ENCODE measurements at regions not wholly inside any gene's neighbourhood (a gene's known extent, or its start where the extent isn't known, plus 50 kb on each side); places are given as distances from the start of the nearest gene placed in this dataset.
A peak's percentile ranks its signal among the peaks of the same experiment; 100 is the strongest.

DNA sequence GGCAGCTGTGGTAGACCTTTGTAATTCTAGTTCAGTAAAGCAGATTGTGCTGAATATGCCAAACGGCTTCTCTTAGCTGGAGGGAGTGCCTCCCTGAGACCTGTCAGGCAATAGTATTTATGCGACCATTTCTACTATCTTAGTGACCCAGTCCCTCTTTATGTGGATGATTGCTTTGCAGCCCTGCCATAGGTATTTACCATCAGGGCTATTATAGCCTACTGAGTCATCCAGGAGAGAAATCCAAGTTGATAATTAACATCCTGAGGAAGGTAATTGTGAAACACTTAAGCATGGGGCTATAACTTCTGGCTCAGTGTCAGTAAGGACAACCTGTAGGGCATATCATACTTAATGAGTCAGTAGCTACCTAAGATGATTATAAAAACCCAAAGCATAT is 103.9 kb upstream of the MAOA start:
- H3K36me3 ChIP-seq (ENCODE audit: control insufficient read depth in 1 of 2, insufficient read depth in 2 of 2, low read depth in 1 of 2, low read length in 2 of 2) = no peaks in the 10 kb centered on the region
- H2BK15ac ChIP-seq (ENCODE audit: low read depth, poor library complexity, severe bottlenecking) = no peak overlapping the region
- no peak overlapping the region for H3K14ac ChIP-seq (ENCODE audit: low read length in 2 of 2)
- no peak overlapping the region for H2BK12ac ChIP-seq (ENCODE audit: low read length in 2 of 2)
- H3K18ac ChIP-seq (ENCODE audit: low read depth in 1 of 2, low read length in 2 of 2) = no peak overlapping the region
- no peak overlapping the region for H3K4me2 ChIP-seq (ENCODE audit: low read length, poor library complexity, severe bottlenecking)
- H2AK5ac ChIP-seq (ENCODE audit: low read length, severe bottlenecking) = no peak overlapping the region
- H3K27me3 ChIP-seq (ENCODE audit: control insufficient read depth in 1 of 2, insufficient read depth in 1 of 2, low read length in 2 of 2) = peaks cover 0 to 22% of the 10 kb centered on the region in 2 experiments
- H4K91ac ChIP-seq (ENCODE audit: low read length) = no peak overlapping the region
- H2AFZ ChIP-seq (ENCODE audit: low read depth, low read length) = no peak overlapping the region
- H3K9me3 ChIP-seq (ENCODE audit: control insufficient read depth, low read length) = no peaks in the 10 kb centered on the region
- no peaks in the 10 kb centered on the region for H3K4me1 ChIP-seq (ENCODE audit: control insufficient read depth, insufficient read depth, low read depth, low read length)
- no peak overlapping the region for H2BK5ac ChIP-seq (ENCODE audit: low read depth, low read length, poor library complexity, severe bottlenecking)
- no peak overlapping the region for H3K9ac ChIP-seq (ENCODE audit: low read length)
- no peak overlapping the region for H3K23ac ChIP-seq (ENCODE audit: low read length in 2 of 2)
- no peak overlapping the region for H2BK120ac ChIP-seq (ENCODE audit: low read depth, low read length)
- H3K79me1 ChIP-seq (replicated peaks; ENCODE audit: low read length, poor library complexity, severe bottlenecking) = no peaks in the 10 kb centered on the region
- no peak overlapping the region for H3K4me3 ChIP-seq (ENCODE audit: insufficient read depth in 1 of 2, low read depth in 1 of 2, low read length in 2 of 2)
- H3K4ac ChIP-seq (ENCODE audit: low read depth in 1 of 2, low read length in 2 of 2) = no peak overlapping the region
- WGBS = 14% methylated on average over 2 of the region's 2 CpGs
- DNase-seq = no peak
- H4K8ac ChIP-seq (ENCODE audit: low read length) = no peak overlapping the region
- peak overlapping the region; percentile 77 for H3K27ac ChIP-seq (ENCODE audit: low read length, poor library complexity, severe bottlenecking)

DNA sequence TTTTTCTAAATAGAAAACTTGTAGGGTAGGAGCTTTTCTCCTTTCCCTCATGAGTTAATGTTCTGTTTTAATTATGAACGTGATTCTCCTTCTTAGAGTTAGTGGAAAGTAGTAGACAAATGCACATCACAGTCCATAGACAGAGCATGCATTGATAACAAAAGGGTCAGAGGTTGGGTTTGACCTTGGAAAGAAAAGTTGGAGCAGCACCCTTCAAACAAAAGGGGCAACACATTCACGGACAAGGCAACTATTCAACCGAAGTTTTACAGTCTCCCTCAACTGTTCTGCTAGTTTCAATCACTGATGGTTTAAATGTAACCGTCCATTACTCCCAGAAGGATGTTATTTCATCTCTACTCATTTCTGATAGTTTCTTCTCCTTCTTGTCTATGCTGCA is 103.4 kb upstream of the MAOA start:
- no peak overlapping the region for H2BK120ac ChIP-seq (ENCODE audit: low read depth, low read length)
- no peak for DNase-seq
- no peak overlapping the region for H3K4ac ChIP-seq (ENCODE audit: low read depth in 1 of 2, low read length in 2 of 2)
- no peaks in the 10 kb centered on the region for H3K9me3 ChIP-seq (ENCODE audit: control insufficient read depth, low read length)
- no peak overlapping the region for H3K27ac ChIP-seq (ENCODE audit: low read length, poor library complexity, severe bottlenecking)
- no peak overlapping the region for H3K18ac ChIP-seq (ENCODE audit: low read depth in 1 of 2, low read length in 2 of 2)
- H2AFZ ChIP-seq (ENCODE audit: low read depth, low read length) = no peak overlapping the region
- H3K36me3 ChIP-seq (ENCODE audit: control insufficient read depth in 1 of 2, insufficient read depth in 2 of 2, low read depth in 1 of 2, low read length in 2 of 2) = no peaks in the 10 kb centered on the region
- H3K23ac ChIP-seq (ENCODE audit: low read length in 2 of 2) = no peak overlapping the region
- H2BK5ac ChIP-seq (ENCODE audit: low read depth, low read length, poor library complexity, severe bottlenecking) = no peak overlapping the region
- H3K4me3 ChIP-seq (ENCODE audit: insufficient read depth in 1 of 2, low read depth in 1 of 2, low read length in 2 of 2) = no peak overlapping the region
- H2AK5ac ChIP-seq (ENCODE audit: low read length, severe bottlenecking) = no peak overlapping the region
- H3K27me3 ChIP-seq (ENCODE audit: control insufficient read depth in 1 of 2, insufficient read depth in 1 of 2, low read length in 2 of 2) = peaks cover 0 to 22% of the 10 kb centered on the region in 2 experiments
- no peak overlapping the region for H3K9ac ChIP-seq (ENCODE audit: low read length)
- WGBS = 80% methylated on average over 3 of the region's 4 CpGs
- H3K14ac ChIP-seq (ENCODE audit: low read length in 2 of 2) = no peak overlapping the region
- H4K8ac ChIP-seq (ENCODE audit: low read length) = no peak overlapping the region
- H3K4me2 ChIP-seq (ENCODE audit: low read length, poor library complexity, severe bottlenecking) = no peak overlapping the region
- H2BK15ac ChIP-seq (ENCODE audit: low read depth, poor library complexity, severe bottlenecking) = no peak overlapping the region
- no peaks in the 10 kb centered on the region for H3K4me1 ChIP-seq (ENCODE audit: control insufficient read depth, insufficient read depth, low read depth, low read length)
- no peaks in the 10 kb centered on the region for H3K79me1 ChIP-seq (replicated peaks; ENCODE audit: low read length, poor library complexity, severe bottlenecking)
- no peak overlapping the region for H2BK12ac ChIP-seq (ENCODE audit: low read length in 2 of 2)
- no peak overlapping the region for H4K91ac ChIP-seq (ENCODE audit: low read length)

DNA sequence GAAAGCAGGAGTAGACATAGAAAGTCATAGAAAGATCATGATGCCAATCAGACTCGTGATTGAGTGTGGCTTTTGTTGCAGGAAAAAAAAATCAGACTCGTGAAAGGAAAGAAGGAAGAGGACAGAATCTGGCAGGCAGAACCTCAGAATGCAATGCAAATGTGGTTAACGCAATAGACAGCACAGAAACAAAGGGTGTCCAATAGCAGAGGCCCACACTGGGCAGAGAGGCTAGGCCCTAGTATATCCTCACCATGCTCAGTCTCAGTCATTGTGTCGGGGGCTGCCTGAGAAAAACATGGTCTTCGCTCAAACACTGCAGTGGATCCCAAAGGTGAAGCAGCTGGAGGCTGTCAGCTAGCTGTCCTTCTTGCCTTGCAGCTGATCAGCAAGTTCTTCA is 102.8 kb upstream of the MAOA start:
- Histone ChIP-seq H4K8ac (ENCODE audit: low read length) (no peak overlapping the region), H3K4me2 (ENCODE audit: low read length, poor library complexity, severe bottlenecking) (no peak overlapping the region), H2BK12ac (ENCODE audit: low read length in 2 of 2) (no peak overlapping the region), H2BK120ac (ENCODE audit: low read depth, low read length) (no peak overlapping the region), H2AFZ (ENCODE audit: low read depth, low read length) (no peak overlapping the region), H3K79me1 (replicated peaks; ENCODE audit: low read length, poor library complexity, severe bottlenecking) (no peaks in the 10 kb centered on the region), H2BK15ac (ENCODE audit: low read depth, poor library complexity, severe bottlenecking) (no peak overlapping the region), H3K18ac (ENCODE audit: low read depth in 1 of 2, low read length in 2 of 2) (no peak overlapping the region), H4K91ac (ENCODE audit: low read length) (no peak overlapping the region), H3K14ac (ENCODE audit: low read length in 2 of 2) (no peak overlapping the region), H3K36me3 (ENCODE audit: control insufficient read depth in 1 of 2, insufficient read depth in 2 of 2, low read depth in 1 of 2, low read length in 2 of 2) (no peaks in the 10 kb centered on the region), H2AK5ac (ENCODE audit: low read length, severe bottlenecking) (no peak overlapping the region), H3K23ac (ENCODE audit: low read length in 2 of 2) (no peak overlapping the region), H3K9me3 (ENCODE audit: control insufficient read depth, low read length) (no peaks in the 10 kb centered on the region), H3K4ac (ENCODE audit: low read depth in 1 of 2, low read length in 2 of 2) (no peak overlapping the region), H3K9ac (ENCODE audit: low read length) (no peak overlapping the region), H3K4me3 (ENCODE audit: insufficient read depth in 1 of 2, low read depth in 1 of 2, low read length in 2 of 2) (no peak overlapping the region), H3K27me3 (ENCODE audit: control insufficient read depth in 1 of 2, insufficient read depth in 1 of 2, low read length in 2 of 2) (peaks cover 0 to 22% of the 10 kb centered on the region in 2 experiments), H3K27ac (ENCODE audit: low read length, poor library complexity, severe bottlenecking) (no peak overlapping the region), H2BK5ac (ENCODE audit: low read depth, low read length, poor library complexity, severe bottlenecking) (no peak overlapping the region), H3K4me1 (ENCODE audit: control insufficient read depth, insufficient read depth, low read depth, low read length) (no peaks in the 10 kb centered on the region)
- 92% methylated on average over 5 of the region's 5 CpGs for WGBS
- DNase-seq = no peak

DNA sequence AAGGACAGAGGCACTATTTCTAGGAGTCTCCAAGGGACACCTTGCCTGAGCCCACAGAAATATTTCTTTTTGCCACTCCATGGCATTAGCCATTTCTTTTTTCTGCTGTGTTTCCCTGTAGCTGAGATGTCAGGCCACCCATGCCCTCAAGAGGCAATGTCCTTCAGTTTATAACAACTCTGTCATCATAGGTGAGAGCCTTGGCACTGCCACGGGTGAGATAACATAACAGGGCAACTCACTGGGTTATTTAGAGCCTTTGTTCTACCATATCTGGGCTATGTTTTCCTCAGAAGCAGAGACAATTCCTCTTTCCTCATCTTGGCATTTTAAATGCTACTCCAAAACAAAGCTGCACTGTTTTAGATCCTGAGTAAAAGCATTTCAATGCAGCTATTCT is 99.9 kb upstream of the MAOA start:
- H2BK5ac ChIP-seq (ENCODE audit: low read depth, low read length, poor library complexity, severe bottlenecking) = no peak overlapping the region
- H3K14ac ChIP-seq (ENCODE audit: low read length in 2 of 2) = no peak overlapping the region
- no peaks in the 10 kb centered on the region for H3K9me3 ChIP-seq (ENCODE audit: control insufficient read depth, low read length)
- no peak overlapping the region for H2AFZ ChIP-seq (ENCODE audit: low read depth, low read length)
- no peaks in the 10 kb centered on the region for H3K79me1 ChIP-seq (replicated peaks; ENCODE audit: low read length, poor library complexity, severe bottlenecking)
- H3K27ac ChIP-seq (ENCODE audit: low read length, poor library complexity, severe bottlenecking) = no peak overlapping the region
- H3K23ac ChIP-seq (ENCODE audit: low read length in 2 of 2) = no peak overlapping the region
- no peak overlapping the region for H4K8ac ChIP-seq (ENCODE audit: low read length)
- H3K9ac ChIP-seq (ENCODE audit: low read length) = no peak overlapping the region
- H2BK120ac ChIP-seq (ENCODE audit: low read depth, low read length) = no peak overlapping the region
- no peak overlapping the region for H3K4me3 ChIP-seq (ENCODE audit: insufficient read depth in 1 of 2, low read depth in 1 of 2, low read length in 2 of 2)
- peaks cover 0 to 22% of the 10 kb centered on the region in 2 experiments for H3K27me3 ChIP-seq (ENCODE audit: control insufficient read depth in 1 of 2, insufficient read depth in 1 of 2, low read length in 2 of 2)
- H3K4me1 ChIP-seq (ENCODE audit: control insufficient read depth, insufficient read depth, low read depth, low read length) = no peaks in the 10 kb centered on the region
- H3K4me2 ChIP-seq (ENCODE audit: low read length, poor library complexity, severe bottlenecking) = no peak overlapping the region
- no peaks in the 10 kb centered on the region for H3K36me3 ChIP-seq (ENCODE audit: control insufficient read depth in 1 of 2, insufficient read depth in 2 of 2, low read depth in 1 of 2, low read length in 2 of 2)
- no peak overlapping the region for H3K18ac ChIP-seq (ENCODE audit: low read depth in 1 of 2, low read length in 2 of 2)
- no peak overlapping the region for H2BK12ac ChIP-seq (ENCODE audit: low read length in 2 of 2)
- no peak for DNase-seq
- no peak overlapping the region for H2BK15ac ChIP-seq (ENCODE audit: low read depth, poor library complexity, severe bottlenecking)
- no peak overlapping the region for H3K4ac ChIP-seq (ENCODE audit: low read depth in 1 of 2, low read length in 2 of 2)
- no peak overlapping the region for H2AK5ac ChIP-seq (ENCODE audit: low read length, severe bottlenecking)
- WGBS = 69% methylated on average over 1 of the region's 1 CpG
- no peak overlapping the region for H4K91ac ChIP-seq (ENCODE audit: low read length)
